GM12872 (cell line): ENCODE measurements at regions not wholly inside any gene's neighbourhood (a gene's known extent, or its start where the extent isn't known, plus 50 kb on each side); places are given as distances from the start of the nearest gene placed in this dataset.

Experiments
- TF ChIP-seq, protein P1 (sequence below): IDR thresholded peaks from 3 replicates; pipeline ENCODE4 v1.5.1; 2011; ENCODE audit warnings: low read depth, mild to moderate bottlenecking, low read length, moderate library complexity; ENCODE audit not compliant: insufficient read depth

DNA sequence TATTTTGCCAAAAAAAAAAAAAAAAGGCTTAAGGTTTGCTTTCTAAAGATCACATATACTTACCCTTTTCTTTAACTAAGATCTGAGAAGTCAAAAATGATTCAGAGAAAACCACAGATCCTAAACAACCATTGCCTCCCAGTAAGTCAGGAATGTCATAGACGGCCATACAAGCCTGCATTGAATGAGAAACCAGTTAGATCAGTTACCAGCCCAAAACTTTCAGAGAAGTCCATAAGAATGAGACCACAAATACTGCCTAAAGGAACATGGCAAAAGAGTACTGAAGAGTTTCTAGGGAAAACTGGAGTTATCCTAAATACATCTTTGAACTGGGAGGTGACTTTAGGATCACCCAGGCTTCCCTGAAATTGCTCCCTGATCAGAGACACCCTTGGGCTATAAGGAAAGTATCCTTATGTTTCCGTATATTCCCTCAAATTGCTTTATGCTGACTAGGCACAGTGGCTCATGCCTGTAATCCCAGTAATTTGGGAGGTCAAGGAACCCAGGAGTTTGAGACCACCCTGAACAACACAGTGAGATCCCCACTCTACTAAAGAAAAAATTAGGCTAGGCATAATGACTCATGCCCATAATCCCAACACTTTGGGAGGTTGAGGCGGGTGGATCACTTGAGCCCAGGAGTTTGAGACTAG, 79.4 kb upstream of the SLC4A11 start:
- TF ChIP-seq, protein P1, sequence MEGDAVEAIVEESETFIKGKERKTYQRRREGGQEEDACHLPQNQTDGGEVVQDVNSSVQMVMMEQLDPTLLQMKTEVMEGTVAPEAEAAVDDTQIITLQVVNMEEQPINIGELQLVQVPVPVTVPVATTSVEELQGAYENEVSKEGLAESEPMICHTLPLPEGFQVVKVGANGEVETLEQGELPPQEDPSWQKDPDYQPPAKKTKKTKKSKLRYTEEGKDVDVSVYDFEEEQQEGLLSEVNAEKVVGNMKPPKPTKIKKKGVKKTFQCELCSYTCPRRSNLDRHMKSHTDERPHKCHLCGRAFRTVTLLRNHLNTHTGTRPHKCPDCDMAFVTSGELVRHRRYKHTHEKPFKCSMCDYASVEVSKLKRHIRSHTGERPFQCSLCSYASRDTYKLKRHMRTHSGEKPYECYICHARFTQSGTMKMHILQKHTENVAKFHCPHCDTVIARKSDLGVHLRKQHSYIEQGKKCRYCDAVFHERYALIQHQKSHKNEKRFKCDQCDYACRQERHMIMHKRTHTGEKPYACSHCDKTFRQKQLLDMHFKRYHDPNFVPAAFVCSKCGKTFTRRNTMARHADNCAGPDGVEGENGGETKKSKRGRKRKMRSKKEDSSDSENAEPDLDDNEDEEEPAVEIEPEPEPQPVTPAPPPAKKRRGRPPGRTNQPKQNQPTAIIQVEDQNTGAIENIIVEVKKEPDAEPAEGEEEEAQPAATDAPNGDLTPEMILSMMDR = no peak

DNA sequence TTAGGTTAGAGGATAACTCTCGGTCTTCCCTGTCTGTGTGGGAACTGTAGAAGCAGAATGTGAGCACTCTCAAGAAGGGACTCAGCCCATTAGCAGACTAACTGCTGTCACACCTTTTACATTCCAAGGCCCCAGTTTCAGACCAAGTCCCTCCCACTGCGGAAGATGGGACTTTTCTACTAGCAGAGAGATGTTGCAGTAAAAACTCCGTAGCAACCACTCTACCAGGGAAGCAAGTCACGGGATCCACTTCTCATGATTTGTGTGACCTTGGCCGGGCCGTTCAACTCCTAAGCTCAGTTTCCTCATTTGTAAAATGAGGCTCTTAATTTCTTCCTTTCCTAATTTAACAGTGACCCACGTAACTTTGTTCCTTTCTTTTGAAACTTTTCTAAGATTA, 77.1 kb upstream of the SLC4A11 start:
- TF ChIP-seq, protein P1 = no peak

DNA sequence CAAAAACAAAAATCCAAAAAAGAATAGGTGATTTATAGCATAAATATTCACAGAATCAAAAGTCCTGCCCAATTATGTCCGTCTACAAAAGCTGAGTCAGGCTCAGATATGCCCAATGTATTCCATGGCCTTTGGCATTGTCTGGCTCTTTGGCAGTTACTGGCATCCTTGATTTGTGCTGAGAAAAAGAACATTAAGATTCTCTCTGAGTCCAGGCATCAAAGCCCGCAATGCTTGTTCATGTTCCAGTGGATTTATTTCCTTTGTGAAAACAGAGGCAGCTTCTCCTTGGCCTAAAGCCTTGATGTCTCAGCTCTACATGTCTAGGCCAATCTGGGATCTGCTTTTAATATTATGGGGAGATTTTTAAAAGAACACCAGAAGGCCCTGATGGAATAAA, 76.1 kb upstream of the SLC4A11 start:
- TF ChIP-seq, protein P1 = no peak

GRCh38 chr20:3314391-3314790, 75.4 kb upstream of the SLC4A11 start:
- TF ChIP-seq, protein P1 = no peak

DNA sequence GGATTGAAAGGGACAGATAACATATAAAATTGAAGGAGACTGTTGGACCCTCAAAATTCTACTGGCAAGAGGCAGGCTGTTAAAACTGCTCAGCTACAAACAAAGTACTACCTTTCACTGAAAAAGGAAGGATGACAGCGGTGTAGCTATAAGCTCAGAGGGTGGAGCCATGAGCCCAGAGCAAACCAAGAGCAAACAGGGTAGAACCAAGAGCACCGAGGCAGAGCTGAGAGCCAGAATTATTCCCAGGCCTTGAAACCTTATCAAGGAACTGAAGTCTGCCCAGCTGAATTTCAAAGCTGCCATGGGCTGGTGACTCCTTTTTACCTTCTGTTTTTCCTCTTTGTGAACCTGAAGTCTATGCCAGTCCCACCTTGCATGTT, 74.7 kb upstream of the SLC4A11 start:
- TF ChIP-seq, protein P1 = no peak

- TF ChIP-seq, protein P1 = no peak
These were observed 74.1 kb upstream of the SLC4A11 start for GRCh38 chr20:3312940-3313682.

DNA sequence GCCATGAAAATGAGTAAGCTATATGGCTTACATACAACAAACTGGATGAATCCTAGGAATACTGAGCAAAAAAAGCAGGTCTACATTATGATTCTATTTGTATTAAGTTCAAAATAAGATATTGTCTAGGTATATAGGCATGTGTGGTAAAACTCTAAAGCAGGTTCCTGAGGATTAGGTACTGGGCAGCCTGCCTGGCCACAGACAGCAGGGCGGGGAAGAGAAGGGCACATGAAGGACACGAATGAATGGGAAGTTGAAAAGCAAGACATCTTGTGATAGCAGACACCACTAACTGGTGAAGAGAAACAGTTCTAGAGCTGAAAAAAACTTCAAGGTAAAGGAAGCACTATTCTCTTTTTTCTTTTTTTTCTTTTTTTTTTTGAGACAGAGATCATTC, 72.6 kb upstream of the SLC4A11 start:
- TF ChIP-seq, protein P1 = no peak
